GM11168 (cell line): ENCODE measurements at regions not wholly inside any gene's neighbourhood (a gene's known extent, or its start where the extent isn't known, plus 50 kb on each side); places are given as distances from the start of the nearest gene placed in this dataset.
"Not testable (repeated sequence)": the region's sequence is repeated elsewhere in the genome, so short reads cannot be mapped to it uniquely, and the experiment has no call there.

ENCODE experiments used
- in situ Hi-C: fragments of 300-500 bp; cut with MboI; formaldehyde crosslinking; loops from one replicate; pipeline ENCODE4 v1.12.0; 2022; ENCODE audit warnings: low sequenced_read_pairs; ENCODE audit not compliant: unreplicated experiment

DNA sequence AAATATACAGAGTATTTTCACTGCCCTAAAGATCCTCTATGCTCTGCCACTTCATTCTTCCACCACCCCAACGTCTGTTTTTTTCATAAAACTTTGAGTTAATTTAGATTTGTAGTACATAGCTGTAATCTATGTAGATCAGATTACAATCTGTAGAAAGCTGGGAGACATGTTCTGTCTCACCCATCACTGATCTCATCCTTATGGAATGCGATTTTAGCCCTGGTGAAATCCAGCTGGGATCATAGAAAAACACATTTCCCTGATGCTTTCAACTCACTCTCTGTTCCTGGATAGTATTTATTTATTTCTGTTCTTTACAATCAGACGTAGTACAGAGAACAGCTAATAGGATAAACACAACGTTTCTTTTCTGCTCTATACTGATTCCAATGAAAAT lies 521.0 kb downstream of the KIF20B start:
- in situ Hi-C loops = no loop called here

DNA sequence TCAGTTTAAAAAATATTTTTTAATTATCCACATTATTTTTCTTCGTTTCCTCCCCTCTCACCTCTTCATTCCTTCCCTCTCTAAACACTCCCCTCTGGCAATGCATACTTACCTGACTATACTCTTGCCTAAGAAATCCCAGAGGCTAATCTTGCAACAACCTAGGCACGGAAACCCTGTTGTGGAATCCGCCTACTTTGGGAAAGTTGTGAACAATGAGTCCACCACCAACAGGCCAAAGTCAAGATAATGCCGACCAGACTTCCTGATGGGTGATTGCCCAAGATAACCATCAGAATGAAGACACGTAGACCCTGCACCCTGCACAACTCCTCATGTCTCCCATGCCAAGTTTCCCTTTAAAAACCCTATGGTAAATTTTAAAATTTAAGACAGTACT lies 521.5 kb downstream of the KIF20B start:
- in situ Hi-C loops = no loop called here

DNA sequence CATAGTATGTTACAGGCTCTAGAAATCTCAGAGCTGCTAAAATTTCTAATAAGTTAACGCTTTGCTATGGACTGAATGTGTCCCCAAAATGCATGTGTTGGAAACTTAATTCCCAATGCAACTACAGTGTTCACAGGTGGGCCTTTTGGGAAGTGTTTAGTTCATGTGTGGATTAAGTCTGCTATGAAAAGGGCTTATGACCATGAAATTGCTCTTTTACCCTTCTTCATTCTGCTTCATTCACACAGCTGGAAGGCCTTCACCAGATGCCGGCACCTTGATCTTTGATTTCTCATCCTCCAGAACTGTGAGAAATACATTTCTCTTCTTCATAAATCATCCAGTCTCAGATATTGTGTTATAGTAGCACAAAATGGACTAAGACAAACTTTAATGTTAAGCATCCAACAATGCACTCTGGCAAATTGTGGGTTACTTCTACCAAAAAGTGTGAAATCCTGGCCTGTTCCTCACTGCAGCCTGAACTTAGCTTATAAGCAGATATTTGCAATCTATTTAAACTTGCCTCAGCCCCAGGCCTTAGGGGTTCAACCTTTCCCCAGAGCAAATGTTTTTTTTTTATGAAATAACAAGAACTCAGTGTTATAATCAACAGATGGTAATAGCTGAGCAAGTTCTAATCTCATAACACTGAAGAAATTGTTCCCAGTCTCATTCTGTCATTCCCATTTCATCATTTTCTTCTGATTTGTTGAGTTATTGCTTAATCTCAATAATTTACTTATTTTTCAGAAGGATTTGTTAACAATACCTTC lies 523.6 kb downstream of the KIF20B start:
- in situ Hi-C loops = no loop called here

DNA sequence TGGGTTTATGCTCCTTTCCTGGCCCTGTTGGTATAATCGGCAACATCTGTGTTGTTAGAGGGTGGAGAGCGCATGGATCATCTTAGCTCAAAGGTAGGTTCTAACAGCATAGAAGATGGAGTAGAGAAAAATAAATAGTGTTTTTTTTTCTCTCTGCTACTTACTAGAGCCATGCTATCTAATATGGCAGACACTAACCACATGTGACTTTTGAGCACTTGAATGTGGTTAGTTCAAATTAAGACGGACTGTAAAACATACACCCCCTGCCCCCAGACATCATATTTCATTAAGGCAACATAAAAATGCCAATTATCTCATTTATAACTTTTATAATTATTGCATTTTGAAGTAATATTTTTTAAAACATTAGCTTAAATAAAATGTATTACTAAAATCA lies 525.1 kb downstream of the KIF20B start:
- in situ Hi-C loops = no loop called here

DNA sequence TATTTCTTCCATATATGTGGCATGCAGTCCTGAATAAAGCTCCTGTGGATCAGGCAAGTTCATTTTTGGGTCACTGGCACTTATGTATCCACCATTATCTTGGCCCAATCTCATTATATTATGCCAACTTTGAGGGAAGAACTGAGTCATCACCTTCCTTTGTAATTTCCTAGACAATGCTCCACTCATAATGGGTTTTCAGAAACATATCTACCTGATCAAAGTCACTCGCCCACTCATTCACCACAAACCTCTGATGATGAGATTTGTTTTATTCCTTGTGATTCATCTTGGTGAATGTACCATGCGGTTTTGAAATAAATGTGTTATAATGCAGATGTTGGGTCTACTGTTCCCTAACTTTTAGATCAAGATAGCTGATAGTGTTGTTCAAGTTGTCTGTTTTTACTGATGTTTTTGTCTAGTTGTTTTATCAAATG lies 525.8 kb downstream of the KIF20B start:
- in situ Hi-C loops = no loop called here

DNA sequence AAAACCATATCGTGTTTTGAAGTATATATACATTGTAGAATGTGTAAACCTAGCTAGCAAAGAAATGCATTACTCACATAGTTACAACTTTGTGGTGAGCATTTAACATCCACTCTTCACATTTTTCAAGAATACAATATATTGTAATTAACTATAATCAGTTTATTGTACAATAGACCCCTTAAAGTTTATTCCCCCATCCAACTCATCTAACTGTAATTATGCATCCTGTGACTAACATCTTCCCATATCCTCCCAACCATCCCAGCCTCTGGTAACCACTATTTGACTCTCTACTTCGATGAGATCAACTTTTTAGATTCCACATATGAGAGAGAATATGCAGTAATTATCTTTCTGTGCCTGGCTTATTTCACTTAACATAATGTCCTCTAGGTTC lies 526.4 kb downstream of the KIF20B start:
- in situ Hi-C loops = no loop called here

DNA sequence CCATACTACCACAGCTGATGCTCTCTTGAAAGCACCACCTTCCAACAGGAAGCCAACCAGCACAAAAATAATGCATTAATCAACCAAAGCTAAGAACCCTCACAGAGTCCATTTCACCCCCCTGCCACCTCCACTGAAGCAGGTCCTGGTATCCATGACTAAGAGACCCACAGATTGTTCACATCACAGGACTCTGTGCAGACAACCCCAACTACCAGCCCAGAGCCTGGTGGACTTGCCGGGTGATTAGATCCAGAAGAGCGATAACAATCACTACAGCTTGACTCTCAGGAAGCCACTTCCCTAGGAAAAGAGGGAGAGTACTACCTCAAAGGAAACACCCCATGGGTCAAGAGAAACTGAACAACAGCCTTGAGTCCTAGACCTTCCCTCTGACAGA lies 528.1 kb downstream of the KIF20B start:
- in situ Hi-C loops = no loop called here

DNA sequence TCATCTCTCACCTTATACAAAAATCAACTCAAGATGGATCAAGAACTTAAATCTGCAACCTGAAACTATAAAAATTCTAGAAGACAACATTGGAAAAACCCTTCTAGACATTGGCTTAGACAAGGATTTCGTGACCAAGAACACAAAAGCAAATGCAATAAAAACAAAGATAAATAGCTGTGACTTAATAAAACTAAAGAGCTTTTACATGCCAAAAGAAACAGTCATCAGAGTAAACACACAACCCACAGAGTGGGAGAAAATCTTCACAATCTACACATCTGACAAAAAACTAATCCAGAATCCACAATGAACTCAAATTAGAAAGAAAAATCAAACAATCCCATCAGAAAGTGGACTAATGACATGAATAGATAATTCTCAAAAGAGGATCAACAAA lies 532.4 kb downstream of the KIF20B start:
- in situ Hi-C loops = not testable (repeated sequence)

DNA sequence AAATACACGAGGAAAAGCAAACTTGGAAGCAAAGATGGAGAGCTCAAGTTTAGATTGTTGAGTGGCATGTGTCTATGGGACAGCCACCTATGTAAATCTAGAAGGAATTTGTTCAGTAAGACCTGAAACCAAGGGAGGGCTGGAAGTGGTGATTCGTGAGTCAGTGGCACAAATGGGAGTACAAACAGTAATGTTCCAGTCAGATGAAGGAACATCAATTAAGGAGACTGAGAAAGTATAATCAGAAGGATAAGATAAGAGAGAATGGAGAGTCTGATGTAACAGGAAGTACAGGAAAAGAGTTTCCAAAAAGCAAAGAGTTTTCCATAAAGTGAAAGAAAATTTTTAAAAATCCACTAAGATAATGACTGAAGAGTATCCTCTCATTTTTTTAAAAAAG lies 544.2 kb downstream of the KIF20B start:
- in situ Hi-C loops = no loop called here

DNA sequence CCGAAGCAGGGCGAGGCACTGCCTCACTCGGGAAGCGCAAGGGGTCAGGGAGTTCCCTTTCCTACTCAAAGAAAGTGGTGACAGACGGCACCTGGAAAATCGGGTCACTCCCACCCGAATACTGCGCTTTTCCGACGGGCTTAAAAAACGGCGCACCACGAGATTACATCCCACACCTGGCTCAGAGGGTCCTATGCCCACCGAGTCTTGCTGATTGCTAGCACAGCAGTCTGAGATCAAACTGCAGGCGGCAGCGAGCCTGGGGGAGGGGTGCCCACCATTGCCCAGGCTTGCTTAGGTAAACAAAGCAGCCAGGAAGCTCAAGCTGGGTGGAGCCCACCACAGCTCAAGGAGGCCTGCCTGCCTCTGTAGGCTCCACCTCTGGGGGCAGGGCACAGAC lies 549.4 kb downstream of the KIF20B start:
- in situ Hi-C loops = not testable (repeated sequence)

DNA sequence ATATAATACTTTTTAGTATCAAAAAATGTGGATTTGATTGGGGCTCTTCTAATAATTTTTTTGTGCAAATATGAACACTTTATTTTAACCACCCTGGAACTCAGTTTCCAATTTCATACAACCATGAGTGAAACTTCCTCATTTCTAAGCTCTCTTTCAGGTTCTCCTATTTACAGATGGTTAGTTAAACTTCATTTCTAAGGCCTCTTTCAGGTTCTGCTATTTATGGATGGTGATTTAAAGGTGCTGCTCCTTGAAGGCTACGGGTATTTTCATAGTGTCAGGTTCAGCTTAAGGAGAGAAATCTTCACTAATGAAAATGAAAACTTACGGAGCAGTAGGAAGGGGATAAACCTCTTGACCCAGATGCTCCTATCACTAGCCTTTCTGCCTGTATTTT lies 568.3 kb downstream of the KIF20B start:
- in situ Hi-C loops = no loop called here

DNA sequence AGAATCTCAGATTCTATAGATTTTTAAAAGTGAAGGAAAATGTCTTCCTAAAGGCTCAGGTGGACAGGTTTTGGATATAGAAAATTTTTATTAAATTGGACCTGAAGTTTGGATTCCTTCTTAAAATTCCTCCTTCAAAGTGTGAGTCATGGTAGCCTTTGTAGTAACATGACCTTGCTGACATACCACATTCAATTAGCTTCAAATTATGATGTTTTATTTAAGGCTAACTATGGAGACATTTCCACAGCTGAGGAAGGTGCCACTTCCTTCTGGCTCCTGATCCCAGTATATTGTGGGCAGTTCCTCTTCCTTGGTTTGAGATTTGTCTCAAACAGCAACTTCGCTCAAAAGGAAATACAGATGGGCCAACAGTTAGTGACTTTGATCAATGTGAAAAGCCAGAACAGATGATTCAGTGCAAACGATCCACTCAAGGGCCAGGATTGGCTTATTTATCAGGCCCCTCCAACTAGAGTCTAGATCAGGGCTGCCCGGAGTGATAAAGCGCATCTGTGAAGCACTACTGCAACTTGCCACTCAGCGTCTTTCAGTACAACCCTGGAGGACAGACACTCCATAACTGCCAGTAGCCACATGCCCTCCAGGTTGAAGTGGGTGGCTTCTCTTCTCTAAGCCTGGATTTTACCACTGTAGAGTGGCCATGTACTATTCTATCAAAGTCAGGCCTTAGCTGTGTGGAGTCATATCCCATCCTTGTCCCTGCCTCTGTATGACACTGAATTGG lies 573.5 kb downstream of the KIF20B start:
- in situ Hi-C loops = no loop called here

DNA sequence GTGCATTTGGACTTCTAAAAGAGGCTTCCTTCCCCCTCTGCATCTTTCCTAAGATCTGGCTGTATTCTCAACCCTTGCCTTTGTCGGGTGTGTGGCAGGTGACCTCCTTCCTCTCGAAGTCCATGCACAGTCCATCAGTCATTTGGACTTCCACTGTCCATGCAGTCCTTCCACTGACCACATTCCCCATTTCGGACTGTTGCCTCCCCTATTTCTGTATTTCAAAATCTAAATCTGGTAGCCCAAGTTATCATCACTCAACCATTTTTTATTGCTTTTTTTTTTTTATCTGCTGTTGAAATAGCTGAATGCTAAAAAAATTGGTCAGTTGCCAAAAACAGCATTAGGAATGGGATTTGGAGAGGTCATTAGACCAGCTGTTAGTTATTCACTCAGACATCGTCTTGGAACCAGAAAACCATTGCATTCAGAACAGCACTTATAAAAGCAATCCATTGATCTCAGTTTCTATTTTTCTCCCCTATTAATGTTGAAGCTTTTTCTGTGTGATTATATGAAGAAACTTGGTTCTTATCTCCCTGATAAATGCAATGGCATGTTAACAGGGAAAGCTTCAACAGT lies 575.6 kb downstream of the KIF20B start:
- in situ Hi-C loops = no loop called here

DNA sequence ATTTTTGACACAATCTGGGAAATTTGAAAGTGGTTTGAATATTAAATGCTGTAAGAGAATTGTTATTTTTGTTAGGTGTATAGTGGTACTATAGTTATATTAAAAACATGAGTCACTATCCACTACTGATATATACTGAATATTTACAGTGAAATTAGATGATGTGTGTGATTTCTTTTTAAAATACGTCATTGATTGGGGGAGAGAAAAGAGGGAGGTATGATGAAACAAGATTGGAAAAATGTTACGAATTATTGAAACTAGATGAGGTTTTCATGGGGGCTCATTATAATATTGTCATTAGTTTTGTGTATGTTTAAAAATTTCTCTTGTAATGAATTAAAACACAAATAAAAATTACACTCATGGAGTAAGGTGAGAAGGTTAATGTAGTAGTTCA lies 571.4 kb downstream of the HTR7 start:
- in situ Hi-C loops = no loop called here

DNA sequence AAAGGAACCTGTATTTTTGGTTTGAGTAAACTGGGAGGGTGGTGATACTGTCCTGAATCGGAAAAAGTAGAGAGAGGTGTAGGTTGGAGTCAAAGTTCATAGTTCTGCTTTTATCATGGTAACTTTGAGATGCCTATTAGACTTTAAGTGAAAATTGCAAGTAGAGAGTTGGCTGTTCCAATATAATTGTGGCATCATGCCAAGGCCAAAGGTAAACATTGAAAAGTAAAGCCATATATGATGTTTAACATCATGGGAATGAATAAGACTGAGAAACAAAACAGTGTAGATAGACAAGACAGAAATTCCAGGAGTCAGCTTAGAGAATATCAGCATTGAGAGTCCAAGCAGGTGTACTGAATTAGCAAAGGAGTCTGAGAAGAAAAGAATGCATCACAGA lies 570.9 kb downstream of the HTR7 start:
- in situ Hi-C loops = no loop called here

DNA sequence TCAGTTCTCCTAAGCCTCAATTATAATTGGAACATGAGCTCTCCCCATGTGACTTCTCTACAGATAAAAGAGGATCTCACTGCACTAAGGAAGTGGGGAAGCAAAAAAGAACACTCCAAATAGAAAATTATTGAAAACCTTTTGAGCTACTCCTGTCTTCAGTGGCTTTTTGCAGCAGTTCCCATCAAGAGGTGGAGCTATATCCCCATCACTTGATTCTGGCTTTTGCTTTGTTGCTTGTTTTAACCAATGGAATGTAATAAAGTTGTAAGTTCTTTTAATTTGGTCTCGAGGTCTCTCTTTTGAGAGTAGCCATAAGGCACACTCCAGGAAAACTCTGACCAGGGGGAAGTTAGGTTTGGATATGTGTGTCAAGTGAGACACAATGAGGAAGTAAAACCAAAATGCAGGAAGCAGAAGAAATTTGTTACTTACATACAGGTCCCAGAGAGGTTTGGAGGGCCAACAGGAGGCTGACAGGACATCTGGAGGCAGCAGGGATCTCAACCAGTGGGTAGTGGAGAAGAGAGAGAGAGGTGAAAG lies 569.4 kb downstream of the HTR7 start:
- in situ Hi-C loops = no loop called here

DNA sequence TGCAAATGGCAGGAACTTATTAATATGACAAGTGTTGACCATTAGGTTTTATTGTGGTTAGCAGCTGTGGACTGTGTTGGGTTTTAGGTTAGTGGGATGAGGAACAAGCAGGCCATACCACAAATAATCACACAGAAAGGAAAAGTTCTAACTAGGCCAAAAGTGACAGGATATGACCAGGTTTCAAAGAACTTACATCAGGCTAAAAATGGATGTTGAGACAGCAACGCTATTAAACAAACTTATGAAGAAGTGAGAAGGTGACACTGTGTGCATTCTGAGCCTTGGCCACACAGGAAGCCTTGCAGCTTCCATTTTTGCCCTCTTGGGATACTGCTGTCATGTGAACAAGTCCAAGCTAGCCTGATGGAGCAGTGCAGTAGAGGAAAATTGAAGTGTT lies 568.8 kb downstream of the HTR7 start:
- in situ Hi-C loops = no loop called here

DNA sequence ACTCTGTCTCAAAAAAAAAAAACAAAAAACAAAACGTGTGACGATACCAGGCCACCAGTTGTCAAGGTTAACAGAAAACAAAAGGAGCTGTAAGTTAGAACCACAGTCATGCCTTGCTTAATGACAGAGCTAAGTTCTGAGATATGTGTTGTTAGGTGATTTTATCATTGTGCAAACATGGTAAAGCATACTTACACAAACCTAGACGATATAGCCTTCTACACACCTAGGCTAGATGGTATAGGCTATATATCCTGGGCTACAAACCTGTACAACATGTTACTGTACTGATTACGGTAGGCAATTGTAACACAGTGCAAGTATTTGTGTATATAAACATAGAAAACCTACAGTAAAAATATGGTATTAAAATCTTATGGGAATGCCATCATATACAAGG lies 564.2 kb downstream of the HTR7 start:
- in situ Hi-C loops = no loop called here

DNA sequence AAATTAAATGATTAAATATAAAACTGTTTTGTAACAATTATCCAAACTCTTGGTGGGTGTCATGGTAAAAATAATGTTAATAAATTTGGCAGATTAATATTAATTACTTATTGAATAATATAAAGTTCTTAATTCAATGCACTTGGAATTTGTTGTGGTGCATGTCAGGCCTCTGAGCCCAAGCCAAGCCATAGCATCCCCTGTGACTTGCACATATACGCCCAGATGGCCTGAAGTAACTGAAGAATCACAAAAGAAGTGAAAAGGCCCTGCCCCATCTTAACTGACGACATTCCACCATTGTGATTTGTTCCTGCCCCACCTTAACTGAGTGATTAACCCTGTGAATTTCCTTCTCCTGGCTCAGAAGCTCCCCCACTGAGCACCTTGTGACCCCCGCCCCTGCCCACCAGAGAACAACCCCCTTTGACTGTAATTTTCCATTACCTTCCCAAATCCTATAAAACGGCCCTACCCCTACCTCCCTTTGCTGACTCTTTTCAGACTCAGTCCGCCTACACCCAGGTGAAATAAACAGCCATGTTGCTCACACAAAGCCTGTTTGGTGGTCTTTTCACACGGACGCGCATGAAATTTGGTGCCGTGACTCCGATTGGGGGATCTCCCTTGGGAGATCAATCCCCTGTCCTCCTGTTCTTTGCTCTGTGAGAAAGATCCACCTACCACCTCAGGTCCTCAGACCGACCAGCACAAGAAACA lies 562.9 kb downstream of the HTR7 start:
- in situ Hi-C loops = not testable (repeated sequence)

DNA sequence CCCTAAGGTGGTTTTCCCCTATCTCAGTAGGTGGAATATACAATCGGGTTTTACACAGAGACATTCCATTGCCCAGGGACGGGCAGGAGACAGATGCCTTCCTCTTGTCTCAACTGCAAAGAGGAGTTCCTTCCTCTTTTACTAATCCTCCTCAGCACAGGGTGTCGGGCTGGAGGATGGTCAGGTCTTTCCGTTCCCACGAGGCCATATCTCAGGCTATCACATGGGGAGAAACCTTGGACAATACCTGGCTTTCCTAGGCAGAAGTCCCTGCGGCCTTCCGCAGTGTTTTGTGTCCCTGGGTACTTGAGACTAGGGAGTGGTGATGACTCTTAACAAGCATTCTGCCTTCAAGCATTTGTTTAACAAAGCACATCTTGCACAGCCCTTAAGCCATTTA lies 555.8 kb downstream of the HTR7 start:
- in situ Hi-C loops = not testable (repeated sequence)
